Stimulated activated CD4-positive, alpha-beta T cell treated with anti-CD3 and anti-CD28 coated beads, Interleukin-2, amount 100 ng/mL, for 24 hours (primary cell): ENCODE measurements at regions not wholly inside any gene's neighbourhood (a gene's known extent, or its start where the extent isn't known, plus 50 kb on each side); places are given as distances from the start of the nearest gene placed in this dataset.
"Not testable (repeated sequence)": the region's sequence is repeated elsewhere in the genome, so short reads cannot be mapped to it uniquely, and the experiment has no call there.

Experiments used
- DNase-seq, 2 donors: peaks; one replicate each; pipeline ENCODE4 v3.0.0-alpha.2; 2020

DNA sequence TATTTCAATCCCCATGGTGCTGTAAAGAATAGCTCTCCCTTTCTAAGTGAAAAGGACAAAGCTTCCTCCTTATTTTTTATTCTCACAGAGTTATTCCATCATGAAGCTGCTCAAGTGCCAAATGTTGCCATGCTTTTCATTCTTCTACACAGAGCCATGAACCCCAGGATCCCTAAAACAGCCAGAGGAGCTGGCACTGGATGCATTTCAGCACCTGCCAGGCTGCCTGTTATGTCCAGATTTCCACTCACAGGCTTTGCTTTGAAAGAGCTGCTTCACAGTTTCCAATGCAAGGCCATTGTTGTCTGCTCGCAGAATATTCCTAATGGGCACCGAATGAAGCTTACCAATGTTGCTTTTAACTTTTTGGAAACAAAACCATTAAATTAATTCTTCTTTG lies 256.2 kb upstream of the NPSR1 start:
- no peak for DNase-seq

DNA sequence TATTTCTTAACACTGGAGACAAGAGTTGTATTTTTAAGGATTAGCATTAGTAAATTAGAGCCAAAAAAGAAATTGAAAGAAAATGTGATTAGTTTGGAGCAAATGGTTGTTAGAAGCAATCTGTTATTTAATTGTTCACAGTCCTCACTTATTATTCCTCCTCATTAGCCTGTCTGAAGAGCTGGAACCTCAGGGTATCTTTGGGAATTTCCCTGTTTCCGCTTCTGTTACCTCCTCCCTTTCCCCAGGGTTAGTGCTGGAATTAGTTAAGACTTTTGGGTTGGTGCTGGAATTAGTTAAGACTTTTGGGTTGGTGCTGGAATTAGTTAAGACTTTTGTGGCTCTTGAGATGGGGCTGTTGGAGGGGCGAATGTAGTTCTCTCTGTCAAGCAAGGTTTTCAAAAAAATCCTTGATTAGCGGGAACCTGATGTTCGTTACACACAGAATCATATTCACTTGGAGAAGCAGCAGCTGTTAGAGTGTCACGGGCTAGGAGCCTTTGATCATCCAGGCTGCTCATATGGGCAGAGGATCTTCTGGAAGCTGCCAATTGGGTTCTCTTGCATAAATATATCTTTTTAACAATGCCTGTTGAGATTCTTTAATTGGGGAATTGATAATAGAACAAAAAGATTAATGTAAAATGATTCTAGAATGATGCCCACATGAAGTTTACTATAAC lies 251.0 kb upstream of the NPSR1 start:
- DNase-seq, result no peak

DNA sequence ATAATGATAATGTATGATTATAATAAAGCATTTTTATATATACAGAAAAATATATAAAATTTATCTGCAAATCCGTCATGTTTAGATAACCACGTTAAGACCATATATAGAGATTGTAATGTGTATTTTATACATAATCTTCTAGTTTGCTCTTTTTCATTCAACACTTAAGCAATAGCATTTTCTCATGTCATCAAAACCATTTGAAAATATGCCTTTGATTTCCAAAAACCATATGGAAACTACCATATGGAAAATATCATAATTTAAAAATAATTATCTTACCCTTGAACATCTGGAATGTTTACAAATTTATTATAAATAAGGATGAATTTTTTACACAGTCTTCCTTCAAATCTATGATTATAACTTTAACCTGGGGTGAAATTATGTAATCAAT lies 250.4 kb upstream of the NPSR1 start:
- DNase-seq, result no peak

DNA sequence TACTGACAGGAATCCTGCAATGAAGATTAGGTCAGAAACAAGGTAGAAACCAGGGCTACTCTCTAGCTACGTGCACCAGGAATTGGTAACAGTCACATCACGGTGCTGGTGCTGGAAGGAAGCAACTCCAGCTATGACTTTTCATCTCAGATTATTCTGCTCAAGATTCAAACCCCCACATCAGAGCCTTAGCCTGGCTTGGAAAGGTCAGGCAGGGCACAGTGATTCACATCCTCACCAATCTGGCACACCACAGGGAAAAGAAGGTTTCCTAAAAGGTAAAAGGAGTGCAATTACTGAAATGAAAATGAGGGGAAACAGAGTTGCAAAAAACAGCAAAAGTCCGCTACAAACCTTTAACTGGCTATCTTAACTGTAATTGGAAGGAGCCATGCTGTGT lies 240.2 kb upstream of the NPSR1 start:
- no peak for DNase-seq

DNA sequence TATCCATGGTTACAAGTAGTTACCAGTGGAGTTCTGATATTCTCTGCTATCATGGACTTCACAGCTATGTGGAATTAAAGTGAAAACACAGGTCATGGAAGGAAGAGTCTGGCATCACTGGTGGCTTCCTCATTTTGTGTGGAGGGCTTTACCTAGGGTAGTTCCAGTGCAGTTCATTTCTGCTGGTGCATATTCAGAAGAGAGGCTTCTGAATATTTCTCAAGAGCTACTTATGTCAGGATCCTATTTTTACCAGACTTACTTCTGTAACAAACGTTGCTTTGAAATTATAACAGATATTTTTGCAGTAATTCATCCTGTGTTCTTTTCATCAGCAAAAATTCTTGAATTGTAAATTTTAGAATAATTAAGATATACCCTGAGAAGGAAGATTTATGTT lies 236.5 kb upstream of the NPSR1 start:
- no peak for DNase-seq

DNA sequence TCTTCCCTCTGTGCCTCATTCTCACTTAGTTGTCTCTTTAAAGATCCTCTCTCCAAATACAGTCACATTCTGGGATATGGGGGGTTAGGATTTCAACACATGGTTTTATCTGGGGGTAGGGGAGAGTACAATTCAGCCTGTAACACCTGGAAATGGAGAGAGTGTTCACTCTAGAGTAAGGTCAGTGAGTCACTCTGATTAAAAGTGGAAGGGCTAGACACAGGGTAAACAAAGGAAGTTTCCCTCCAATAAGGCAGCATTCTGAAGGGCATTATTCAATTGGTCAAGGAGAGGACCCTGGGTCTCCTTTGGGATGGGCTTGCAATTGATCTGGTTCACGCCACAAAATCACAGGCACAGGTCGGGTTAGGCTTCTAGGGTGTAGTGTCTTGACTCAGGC lies 232.8 kb upstream of the NPSR1 start:
- no peak for DNase-seq

DNA sequence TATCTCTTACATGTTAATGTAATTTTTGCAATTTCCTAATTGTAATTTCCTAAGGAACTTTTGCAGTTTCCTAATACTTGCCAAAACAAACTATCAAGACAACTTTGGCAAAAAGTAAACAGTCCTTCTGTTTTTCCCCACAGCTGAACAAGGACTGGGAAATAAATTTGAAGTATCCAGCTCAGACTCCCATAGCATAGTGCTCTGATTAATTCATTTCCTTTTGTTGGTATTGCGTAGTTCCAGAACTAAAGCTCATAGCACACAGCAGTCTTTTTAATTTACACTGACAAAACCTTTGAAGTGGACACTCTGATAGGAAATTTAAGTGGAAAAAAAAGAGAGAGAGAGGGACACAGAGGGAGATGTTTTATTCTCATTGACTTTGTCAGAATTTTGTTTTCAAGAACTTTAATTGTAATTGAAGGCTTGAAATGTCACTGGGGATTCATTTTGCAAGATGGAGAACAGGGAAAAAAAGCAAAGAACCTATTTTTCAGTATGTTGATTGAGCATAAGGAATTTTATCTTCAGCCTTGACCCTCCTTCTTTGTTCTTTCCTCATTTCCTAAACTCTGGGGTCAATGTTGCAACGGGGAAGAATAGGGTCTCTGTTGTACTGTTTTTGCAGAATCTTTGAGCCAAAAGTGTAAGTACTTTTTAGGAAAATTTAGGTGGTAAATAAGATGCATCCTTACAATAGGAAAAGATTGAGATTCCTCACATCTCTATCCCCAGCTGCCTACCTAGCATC lies 232.2 kb upstream of the NPSR1 start:
- DNase-seq, result no peak

DNA sequence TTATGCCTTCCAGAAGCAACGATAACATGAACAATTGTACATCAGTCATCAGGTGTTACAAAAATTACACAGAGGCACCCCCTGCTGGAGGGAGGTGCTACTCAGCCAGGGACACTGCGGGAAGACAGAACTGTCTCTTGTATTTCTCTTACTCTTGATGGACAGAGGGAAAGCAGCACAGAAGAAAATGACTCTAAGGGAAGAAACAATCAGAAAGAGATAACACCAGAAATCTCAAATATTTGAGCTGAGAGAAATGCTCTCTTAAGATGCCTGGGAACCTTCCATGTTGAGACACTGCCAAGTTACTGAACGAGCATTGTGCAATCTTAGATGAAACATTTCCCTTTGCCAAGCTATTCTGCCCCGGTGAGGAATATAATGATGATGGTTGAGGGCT lies 227.6 kb upstream of the NPSR1 start:
- no peak for DNase-seq

DNA sequence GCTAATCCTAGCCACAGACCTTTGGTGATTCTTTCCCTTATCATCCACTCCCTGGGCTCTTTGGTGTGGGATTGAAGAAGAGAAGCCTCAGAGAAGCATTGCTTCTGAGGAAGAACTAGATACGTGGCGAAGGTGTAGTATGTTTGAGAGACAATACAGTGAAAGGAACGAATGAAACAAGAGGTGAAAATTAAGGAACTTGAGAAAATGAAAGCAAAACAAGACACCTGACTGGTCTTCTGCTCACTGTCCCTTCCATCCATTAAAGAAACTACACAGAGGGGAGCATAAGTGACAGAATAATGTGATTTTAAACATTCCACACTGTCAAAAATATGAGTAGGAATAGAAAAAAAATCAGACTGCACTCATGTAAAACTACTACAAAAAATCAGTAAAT lies 219.6 kb upstream of the NPSR1 start:
- DNase-seq, result no peak

DNA sequence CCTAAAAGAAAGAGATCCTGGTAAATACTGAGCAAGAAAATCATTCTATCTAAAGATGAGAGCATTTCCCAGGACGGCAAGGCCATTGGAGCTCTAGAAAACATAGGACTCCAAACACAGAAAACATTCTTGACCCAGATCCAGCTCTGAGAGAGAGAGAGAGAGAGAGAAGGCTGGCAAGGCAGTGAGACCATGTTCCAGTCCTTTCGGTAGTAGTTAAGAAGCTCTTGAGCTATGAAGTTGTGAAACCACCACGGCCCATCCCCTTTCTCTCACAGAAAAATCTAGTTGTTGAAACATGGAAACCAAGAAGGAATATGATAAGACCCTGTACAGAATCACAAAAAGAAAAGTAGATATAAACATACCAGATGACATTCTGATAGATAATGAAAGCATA lies 212.4 kb upstream of the NPSR1 start:
- no peak for DNase-seq

DNA sequence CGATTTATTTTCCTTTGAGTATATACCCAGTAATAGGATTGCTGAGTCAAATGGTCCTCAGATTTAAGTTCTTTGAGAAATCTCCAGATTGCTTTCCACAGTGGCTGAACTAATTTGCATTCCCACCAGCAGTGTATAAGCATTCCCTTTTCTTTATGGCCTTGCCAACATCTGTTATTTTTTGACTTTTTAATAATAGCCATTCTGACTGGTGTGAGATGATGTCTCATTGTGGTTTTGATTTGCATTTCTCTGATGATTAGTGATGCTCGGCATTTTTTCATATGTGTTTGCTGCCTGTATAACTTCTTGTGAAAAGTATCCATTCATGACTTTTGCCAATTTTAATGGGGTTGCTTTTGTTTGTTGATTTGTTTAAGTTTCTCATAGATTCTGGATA lies 209.5 kb upstream of the NPSR1 start:
- DNase-seq, result not testable (repeated sequence)

DNA sequence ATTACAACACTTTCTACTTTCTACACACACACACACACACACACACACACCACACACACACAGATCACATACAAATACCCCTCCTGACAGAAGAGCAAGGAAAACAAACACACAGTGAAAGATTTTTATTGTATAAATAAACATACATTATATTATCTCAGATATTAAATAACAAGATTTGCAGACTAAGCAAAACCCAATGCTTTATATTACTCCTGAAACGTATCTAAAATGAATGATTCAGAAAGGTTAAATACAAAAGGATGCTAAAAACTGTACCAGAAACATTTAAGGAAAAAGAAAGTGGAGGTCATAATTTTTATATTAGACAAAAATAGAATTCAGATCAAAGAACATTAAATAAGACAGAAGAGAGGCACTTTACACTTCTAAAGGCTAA lies 208.3 kb upstream of the NPSR1 start:
- DNase-seq, result no peak

DNA sequence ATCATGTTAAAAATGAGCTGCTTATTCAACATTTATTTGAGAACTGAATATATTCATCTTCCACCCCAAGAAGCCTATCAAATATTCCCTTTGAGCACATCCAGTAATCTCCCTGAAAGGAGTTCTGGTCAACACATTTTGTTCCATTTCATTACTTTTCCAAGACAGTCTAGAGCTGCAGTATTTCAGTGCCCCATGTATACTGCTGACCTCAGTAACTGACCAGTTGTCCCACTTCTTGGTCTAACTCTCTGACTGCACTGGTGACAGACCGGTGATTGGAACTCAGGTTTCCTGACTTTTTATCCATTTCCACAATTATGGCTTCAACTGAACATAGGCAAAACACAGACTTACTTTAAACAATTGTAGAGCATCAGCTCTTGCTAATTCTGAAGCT lies 206.8 kb upstream of the NPSR1 start:
- DNase-seq, result no peak

DNA sequence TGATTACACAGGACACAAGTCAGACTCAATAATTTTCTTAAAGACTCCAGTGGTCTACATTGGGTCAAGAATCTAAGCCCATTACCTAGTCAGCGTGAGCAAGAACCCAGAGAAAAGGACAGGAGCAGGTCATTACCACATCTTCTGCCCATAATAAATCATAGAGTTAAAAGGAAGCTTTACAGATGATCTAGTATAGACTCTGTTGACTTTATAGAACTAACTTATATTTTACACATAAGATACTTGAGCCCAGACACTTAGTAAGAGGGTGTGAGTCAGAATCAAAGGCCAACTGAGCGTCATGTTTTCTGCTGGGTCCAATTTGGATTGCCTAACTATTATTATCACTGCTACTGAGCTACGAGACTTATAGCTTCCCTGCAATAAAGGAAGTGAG lies 206.1 kb upstream of the NPSR1 start:
- no peak for DNase-seq

DNA sequence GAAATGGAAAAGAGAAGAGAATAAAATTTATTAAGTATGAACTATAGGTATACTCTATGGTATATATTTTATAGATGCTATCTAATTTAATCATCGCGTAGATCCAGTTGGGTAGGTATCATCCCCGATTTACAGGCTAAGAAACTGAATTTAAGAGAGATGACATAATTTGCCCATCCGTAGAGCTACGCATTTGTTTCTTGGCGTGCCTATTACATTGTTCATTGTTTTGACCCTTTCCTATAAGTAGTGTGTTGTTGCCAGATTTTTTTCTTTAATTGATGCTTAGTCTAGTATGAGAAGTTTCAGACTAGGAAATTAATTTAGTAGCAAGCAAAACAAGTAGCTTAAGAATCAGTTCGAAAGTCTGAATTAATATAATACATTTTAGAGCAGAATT lies 205.7 kb upstream of the NPSR1 start:
- no peak for DNase-seq

DNA sequence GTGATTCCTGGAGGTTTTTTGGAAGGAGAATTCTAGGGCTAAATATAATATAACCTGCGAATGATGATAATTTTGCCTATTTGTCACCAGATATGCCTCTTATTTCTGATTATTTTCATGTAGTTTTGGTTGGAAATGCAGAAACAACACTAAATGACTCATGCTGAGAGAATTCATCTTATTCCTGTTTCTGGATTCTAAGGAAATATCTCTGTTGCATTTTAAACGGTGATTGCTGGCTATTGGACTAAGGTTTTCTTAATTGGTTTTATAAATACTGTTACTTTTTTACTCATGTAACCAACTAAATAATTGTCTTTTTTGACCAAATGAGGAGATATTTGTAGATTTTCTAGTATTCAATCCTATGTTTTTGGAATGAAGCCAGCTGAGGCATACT lies 204.9 kb upstream of the NPSR1 start:
- DNase-seq, result no peak

DNA sequence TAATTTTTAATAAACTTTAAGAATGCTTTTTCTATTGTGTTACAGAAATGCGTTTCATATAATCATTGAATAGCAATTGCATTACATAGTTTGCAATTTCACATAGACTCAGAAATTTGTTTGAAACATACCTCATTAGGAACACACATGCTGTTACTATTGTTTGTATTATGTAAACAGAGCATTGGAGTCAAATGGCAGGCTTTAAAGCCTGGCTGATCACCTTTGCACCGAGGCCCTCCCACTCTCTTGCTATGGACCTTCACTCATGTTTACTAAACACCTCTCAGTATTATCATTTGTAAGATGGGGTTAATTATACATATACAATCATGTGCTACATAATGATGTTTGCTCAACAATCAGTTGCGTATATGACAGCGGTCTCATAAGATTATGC lies 203.6 kb upstream of the NPSR1 start:
- DNase-seq, result no peak

DNA sequence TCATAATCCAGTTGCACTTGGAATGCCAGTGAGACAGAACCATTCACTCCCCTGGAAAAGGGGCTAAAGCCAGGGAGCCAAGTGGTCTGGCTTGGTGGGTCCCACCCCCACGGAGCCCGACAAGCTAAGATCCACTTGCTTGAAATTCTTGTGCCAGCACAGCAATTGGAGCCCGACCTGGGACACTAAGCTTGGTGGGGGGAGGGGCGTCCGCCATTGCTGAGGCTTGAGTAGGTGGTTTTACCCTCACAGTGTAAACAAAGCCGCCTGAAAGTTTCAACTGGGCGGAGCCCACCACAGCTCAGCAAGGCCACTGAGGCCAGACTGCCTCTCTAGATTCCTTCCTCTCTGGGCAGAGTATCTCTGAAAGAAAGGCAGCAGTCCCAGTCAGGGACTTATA lies 200.7 kb upstream of the NPSR1 start:
- no peak for DNase-seq

DNA sequence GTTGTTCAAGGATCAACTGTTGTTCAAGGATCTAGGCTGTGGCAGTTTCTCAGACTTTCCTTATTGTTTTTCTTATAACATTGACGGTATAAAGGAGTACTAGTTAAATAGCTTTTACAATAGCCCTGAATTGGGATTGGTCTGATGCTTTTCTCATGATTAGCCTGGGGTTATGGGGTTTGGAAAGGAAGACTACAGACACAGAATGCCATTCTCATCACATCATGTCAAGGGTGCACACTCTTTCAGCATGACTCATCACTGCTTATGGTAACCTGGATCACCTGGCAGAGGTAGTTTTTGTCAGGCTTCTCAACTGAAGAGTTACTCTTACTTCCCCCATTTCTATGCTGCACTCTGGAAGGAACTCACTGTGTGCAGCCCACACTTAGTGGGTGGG lies 194.2 kb upstream of the NPSR1 start:
- DNase-seq, result no peak

DNA sequence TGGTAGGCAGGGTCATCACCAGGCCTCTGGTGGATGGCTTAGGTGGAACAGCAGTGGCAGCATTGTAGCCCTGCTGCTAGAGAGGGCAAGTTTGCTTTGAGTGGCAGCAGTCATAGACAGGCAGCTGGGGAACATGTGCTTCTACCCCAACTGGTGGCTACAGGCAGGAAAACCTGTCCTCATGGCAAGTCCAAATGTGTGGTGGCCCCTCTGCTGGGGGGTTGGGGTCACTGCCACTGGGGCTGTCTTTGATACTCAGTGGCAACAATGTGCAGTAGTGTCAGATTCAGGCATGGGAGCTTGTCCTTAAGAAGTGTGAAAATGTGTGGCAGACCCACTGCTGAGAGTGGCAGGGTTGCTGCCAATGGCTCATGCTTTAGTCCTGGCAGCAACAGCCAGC lies 186.2 kb upstream of the NPSR1 start:
- no peak for DNase-seq

DNA sequence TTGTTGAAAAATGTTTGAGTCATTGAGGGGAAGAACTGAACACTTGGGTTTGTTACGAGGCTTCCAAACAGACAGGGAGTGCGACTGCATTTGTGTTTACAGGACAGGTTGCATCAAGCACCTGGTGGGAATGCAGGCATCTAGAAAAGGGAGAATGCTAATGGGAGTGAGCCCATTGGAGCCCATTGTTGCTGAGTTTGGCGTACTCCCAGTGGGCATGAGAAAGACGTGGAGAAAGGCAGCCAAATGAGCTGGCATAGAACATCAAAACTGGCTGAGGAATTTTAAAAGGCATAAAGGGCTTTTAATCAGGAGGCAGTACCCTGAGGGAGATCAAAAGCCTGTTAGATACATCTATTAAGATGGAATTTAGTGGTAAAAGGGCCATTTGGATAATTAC lies 171.6 kb upstream of the NPSR1 start:
- DNase-seq, result no peak

DNA sequence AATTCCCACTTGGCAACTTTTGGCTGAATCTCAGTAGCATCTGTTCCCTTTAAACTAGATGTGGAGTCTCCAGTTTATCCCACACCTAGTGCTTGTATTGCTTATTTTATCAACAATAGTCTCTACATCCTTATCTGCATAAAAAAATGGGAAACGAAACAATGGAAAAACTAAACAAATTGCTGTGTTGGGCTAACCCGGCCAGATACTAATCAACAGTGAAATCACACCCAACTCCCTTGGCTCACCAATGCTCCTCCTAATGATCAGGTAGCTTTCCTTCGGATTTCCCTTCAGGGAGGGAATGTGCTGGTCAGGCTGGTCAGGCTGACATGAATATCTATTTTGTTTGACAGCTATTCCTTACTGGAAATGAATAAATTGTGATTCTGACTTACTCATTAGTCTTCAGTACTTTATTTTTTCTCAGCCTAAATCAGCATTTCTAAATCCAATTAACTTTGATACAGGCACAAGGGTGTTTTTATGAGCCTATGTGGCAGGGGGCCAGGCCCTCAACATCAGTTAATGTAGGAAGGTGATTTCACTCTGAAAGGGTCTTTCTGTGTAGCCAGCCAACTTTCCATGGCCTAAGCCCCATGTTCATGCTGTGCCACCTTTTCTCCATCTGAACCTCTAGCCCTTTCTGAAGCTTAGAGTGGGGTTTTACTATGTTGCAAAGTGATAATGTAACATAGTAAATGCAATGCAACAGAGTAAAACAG lies 170.5 kb upstream of the NPSR1 start:
- DNase-seq, result no peak

DNA sequence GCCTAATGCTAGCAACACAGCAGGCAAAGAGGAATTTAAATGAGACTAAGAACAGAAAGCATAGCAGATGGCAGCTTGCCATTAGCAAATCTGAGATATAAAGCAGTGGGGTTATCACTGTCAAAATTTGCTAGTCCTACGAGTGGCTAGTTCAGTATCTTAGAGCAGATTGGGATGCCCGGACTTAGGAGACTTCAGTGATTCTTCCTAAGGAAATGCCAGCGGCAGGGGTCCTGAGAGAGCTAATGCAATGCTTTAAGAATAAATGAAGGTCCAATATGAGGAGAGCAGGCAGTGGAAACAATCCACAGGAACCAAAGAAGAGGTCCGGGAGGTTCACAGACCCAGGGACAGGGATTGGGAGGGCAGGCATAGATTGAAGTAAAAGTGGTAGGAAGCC lies 169.3 kb upstream of the NPSR1 start:
- DNase-seq, result no peak

DNA sequence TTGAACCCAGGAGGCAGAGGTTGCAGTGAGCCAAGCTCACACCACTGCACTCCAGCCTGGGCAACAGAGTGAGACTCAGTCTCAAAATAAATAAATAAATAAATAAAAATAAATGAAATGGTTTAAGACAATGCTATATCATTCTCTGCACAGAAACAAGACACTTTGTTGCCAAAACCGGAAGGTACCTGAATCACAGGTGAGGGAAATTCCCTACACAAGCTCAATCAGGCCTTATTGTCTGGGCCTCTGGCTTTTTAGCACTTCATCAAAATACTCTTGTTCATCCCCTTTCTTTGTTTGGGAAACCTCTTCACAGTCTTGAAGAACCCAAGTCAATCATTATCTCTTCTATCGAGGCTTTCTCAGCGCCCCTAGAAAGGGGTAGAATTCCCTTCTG lies 166.1 kb upstream of the NPSR1 start:
- DNase-seq, result no peak
